ENCODE measurements at regions not wholly inside any gene's neighbourhood (a gene's known extent, or its start where the extent isn't known, plus 50 kb on each side); places are given as distances from the start of the nearest gene placed in this dataset.

DNA sequence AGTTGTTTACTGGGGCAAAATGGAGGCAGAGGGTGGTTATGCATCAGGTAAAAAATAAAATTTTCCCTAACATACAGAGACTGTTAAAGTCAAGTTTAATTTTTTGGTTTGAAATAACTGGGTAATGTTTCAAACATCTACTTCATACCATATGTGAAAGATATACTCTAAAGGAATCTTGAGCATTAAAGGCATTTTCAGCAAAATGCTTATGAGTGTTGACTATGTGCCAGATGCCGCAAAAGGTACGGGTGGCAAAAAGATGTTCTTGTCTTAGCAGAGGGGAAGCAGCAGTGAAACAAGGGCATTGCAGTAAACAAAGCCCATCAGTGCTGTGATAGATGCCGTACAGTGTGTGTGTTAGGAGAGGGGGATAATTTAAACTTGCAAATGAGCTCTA, 263.1 kb upstream of the ID2 start:
- in situ Hi-C loops (cut with MboI) = no loop called here
- intact Hi-C loops (cut with micrococcal nuclease) = no loop called here
- ChIA-PET CTCF (ENCODE audit: low intra/inter-chr PET ratio) (no interaction called here), POLR2A (no interaction called here)
- Histone ChIP-seq H2AFZ (ENCODE audit: low read depth, low read length) (no peak overlapping the region), H4K20me1 (replicated peaks; ENCODE audit: control insufficient read depth, insufficient read depth, low read length) (no peaks in the 10 kb centered on the region), H3K9me3 (replicated peaks; ENCODE audit: control insufficient read depth, insufficient read depth, low read depth, low read length) (no peaks in the 10 kb centered on the region), H3K9ac (ENCODE audit: insufficient read depth in 1 of 2, low read depth in 2 of 2, low read length in 2 of 2) (no peak overlapping the region), H3K27me3 (ENCODE audit: control insufficient read depth in 2 of 2, insufficient read depth in 2 of 2, low read length in 2 of 2) (peaks cover 7 to 33% of the 10 kb centered on the region in 2 experiments; a peak in 4 of 5 replicates), H3K4me3 (no peak overlapping the region), H3K4me1 (replicated peaks in 1 of 2; ENCODE audit: control insufficient read depth in 2 of 2, insufficient read depth in 2 of 2, low read length in 2 of 2) (no peaks in the 10 kb centered on the region), H3K4me2 (ENCODE audit: insufficient read depth, low read length) (no peak overlapping the region), H3K27ac (ENCODE audit: extremely low read depth, low read depth, low read length) (no peak overlapping the region), H3K36me3 (ENCODE audit: control insufficient read depth, insufficient read depth, low read length) (no peaks in the 10 kb centered on the region), H3K9me1 (ENCODE audit: control insufficient read depth, insufficient read depth, low read length) (no peaks in the 10 kb centered on the region), H3K79me2 (ENCODE audit: control insufficient read depth, insufficient read depth, low read length) (no peaks in the 10 kb centered on the region)
- WGBS (ENCODE audit: insufficient coverage, low coverage, missing lambda C conversion rate) = 3% methylated on average over 3 of the region's 3 CpGs
- BruUV-seq (replicated peaks) = no TSS peak
- no peak for DNase-seq (ENCODE audit: extremely low read depth in 1 of 4, low spot score in 3 of 4)
- no peak for TF ChIP-seq TRIM24 (IDR thresholded peaks at IDR 0.05)
- TF ChIP-seq ZBTB1 (CRISPR knock-in tag; IDR thresholded peaks at IDR 0.05; ENCODE audit: borderline replicate concordance, low read depth) = no peak
- no peak for TF ChIP-seq HDAC3 (IDR thresholded peaks at IDR 0.05; ENCODE audit: borderline replicate concordance, partially characterized antibody)
- TF ChIP-seq ADNP (tag; IDR thresholded peaks at IDR 0.05) = no peak
- TF ChIP-seq, protein P1, sequence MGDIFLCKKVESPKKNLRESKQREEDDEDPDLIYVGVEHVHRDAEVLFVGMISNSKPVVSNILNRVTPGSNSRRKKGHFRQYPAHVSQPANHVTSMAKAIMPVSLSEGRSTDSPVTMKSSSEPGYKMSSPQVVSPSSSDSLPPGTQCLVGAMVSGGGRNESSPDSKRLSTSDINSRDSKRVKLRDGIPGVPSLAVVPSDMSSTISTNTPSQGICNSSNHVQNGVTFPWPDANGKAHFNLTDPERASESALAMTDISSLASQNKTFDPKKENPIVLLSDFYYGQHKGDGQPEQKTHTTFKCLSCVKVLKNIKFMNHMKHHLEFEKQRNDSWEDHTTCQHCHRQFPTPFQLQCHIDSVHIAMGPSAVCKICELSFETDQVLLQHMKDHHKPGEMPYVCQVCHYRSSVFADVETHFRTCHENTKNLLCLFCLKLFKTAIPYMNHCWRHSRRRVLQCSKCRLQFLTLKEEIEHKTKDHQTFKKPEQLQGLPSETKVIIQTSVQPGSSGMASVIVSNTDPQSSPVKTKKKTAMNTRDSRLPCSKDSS (IDR thresholded peaks at IDR 0.05; ENCODE audit: low read depth, partially characterized antibody) = no peak
- no peak for TF ChIP-seq ZNF232 (CRISPR knock-in tag; IDR thresholded peaks at IDR 0.05)
- no peak for TF ChIP-seq ZNF707 (CRISPR knock-in tag; conservative IDR thresholded peaks at IDR 0.05)
- TF ChIP-seq DPF2 (IDR thresholded peaks at IDR 0.05) = no peak
- TF ChIP-seq OTX1 (CRISPR knock-in tag; IDR thresholded peaks at IDR 0.05) = no peak
- TF ChIP-seq ATF1 (CRISPR knock-in tag; IDR thresholded peaks at IDR 0.05) = no peak
- TF ChIP-seq ATF1 (tag; IDR thresholded peaks at IDR 0.05) = no peak
- no peak for TF ChIP-seq BRD4 (IDR thresholded peaks at IDR 0.05)
- no peak for TF ChIP-seq ZNF668 (CRISPR knock-in tag; IDR thresholded peaks at IDR 0.05)
- TF ChIP-seq, protein P2, sequence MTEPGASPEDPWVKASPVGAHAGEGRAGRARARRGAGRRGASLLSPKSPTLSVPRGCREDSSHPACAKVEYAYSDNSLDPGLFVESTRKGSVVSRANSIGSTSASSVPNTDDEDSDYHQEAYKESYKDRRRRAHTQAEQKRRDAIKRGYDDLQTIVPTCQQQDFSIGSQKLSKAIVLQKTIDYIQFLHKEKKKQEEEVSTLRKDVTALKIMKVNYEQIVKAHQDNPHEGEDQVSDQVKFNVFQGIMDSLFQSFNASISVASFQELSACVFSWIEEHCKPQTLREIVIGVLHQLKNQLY (CRISPR knock-in tag; conservative IDR thresholded peaks at IDR 0.05) = no peak
- TF ChIP-seq ETV1 (tag; conservative IDR thresholded peaks at IDR 0.05; ENCODE audit: low read depth) = no peak
- TF ChIP-seq, protein P3, sequence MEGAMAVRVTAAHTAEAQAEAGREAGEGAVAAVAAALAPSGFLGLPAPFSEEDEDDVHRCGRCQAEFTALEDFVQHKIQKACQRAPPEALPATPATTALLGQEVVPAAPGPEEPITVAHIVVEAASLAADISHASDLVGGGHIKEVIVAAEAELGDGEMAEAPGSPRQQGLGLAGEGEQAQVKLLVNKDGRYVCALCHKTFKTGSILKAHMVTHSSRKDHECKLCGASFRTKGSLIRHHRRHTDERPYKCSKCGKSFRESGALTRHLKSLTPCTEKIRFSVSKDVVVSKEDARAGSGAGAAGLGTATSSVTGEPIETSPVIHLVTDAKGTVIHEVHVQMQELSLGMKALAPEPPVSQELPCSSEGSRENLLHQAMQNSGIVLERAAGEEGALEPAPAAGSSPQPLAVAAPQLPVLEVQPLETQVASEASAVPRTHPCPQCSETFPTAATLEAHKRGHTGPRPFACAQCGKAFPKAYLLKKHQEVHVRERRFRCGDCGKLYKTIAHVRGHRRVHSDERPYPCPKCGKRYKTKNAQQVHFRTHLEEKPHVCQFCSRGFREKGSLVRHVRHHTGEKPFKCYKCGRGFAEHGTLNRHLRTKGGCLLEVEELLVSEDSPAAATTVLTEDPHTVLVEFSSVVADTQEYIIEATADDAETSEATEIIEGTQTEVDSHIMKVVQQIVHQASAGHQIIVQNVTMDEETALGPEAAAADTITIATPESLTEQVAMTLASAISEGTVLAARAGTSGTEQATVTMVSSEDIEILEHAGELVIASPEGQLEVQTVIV (CRISPR knock-in tag; IDR thresholded peaks at IDR 0.05; ENCODE audit: borderline replicate concordance) = no peak
- no peak for TF ChIP-seq KAT2B (IDR thresholded peaks at IDR 0.05; ENCODE audit: low read depth, low read length)
- no peak for TF ChIP-seq ZNF717 (CRISPR knock-in tag; IDR thresholded peaks at IDR 0.05)
- no peak for ATAC-seq
- FAIRE-seq = no peak

Data from K562 (cell line).